H9 (cell line): ENCODE measurements at regions not wholly inside any gene's neighbourhood (a gene's known extent, or its start where the extent isn't known, plus 50 kb on each side); places are given as distances from the start of the nearest gene placed in this dataset.

Experiments
- DNase-seq: peaks from one replicate; pipeline ENCODE4 v3.0.0-alpha.2; 2017
- H2AFZ ChIP-seq: one replicate; pipeline ENCODE4 v1.6.1; 2013; ENCODE audit warnings: mild to moderate bottlenecking, low read length, control low read depth, moderate library complexity
- H2AK5ac ChIP-seq: 2 replicates; pipeline ENCODE4 v1.6.1; 2013; ENCODE audit warnings: low read length, control low read depth, mixed read lengths; ENCODE audit not compliant: insufficient read length
- H2BK120ac ChIP-seq: one replicate; pipeline ENCODE4 v1.6.1; 2013; ENCODE audit warnings: low read depth, mild to moderate bottlenecking, low read length, control low read depth, inconsistent platforms; ENCODE audit not compliant: poor library complexity, severe bottlenecking
- H2BK12ac ChIP-seq: 2 replicates; pipeline ENCODE4 v1.6.1; 2013; ENCODE audit warnings: low read length, control low read depth, mixed read lengths, low read depth; ENCODE audit not compliant: insufficient read length
- H2BK15ac ChIP-seq: 2 replicates; pipeline ENCODE4 v1.6.1; 2013; ENCODE audit warnings: low read depth, low read length, control low read depth
- H2BK20ac ChIP-seq: one replicate; pipeline ENCODE4 v1.6.1; 2013; ENCODE audit warnings: low read depth, mild to moderate bottlenecking, low read length, control low read depth, inconsistent platforms; ENCODE audit not compliant: poor library complexity, severe bottlenecking
- H2BK5ac ChIP-seq: 2 replicates; pipeline ENCODE4 v1.6.1; 2013; ENCODE audit warnings: low read length, control low read depth, mixed read lengths; ENCODE audit not compliant: insufficient read length
- H3K14ac ChIP-seq: 2 replicates; pipeline ENCODE4 v1.6.1; 2013; ENCODE audit warnings: low read length, control low read depth; ENCODE audit not compliant: insufficient read depth
- H3K18ac ChIP-seq: 2 replicates; pipeline ENCODE4 v1.6.1; 2013; ENCODE audit warnings: low read depth, mild to moderate bottlenecking, mixed read lengths, low read length, control low read depth; ENCODE audit not compliant: insufficient read length
- H3K23ac ChIP-seq: 2 replicates; pipeline ENCODE4 v1.6.1; 2013; ENCODE audit warnings: low read length, control low read depth, mixed read lengths, low read depth; ENCODE audit not compliant: insufficient read length
- H3K23me2 ChIP-seq: 2 replicates; pipeline ENCODE4 v1.6.1; 2013; ENCODE audit warnings: low read depth, mild to moderate bottlenecking, mixed read lengths, low read length, control low read depth; ENCODE audit not compliant: insufficient read length, poor library complexity, severe bottlenecking
- H3K27ac ChIP-seq: 2 replicates; pipeline ENCODE4 v1.5.1; 2013; ENCODE audit warnings: low read length, control low read depth, mixed read lengths, low read depth; ENCODE audit not compliant: insufficient read length
- H3K27me3 ChIP-seq: 2 replicates; pipeline ENCODE4 v1.6.1; 2013; ENCODE audit warnings: low read length, control low read depth, inconsistent platforms; ENCODE audit not compliant: insufficient read depth
- H3K4ac ChIP-seq: 2 replicates; pipeline ENCODE4 v1.6.1; 2013; ENCODE audit warnings: low read depth, mild to moderate bottlenecking, control low read depth, inconsistent platforms, low read length, moderate library complexity
- H3K4me1 ChIP-seq: 2 replicates; pipeline ENCODE4 v1.6.1; 2013; ENCODE audit warnings: low read length, control low read depth, inconsistent platforms; ENCODE audit not compliant: insufficient read depth
- H3K4me2 ChIP-seq: 2 replicates; pipeline ENCODE4 v1.6.1; 2013; ENCODE audit warnings: low read length, control low read depth, mixed read lengths; ENCODE audit not compliant: insufficient read length, insufficient read depth
- H3K56ac ChIP-seq: 2 replicates; pipeline ENCODE4 v1.6.1; 2013; ENCODE audit warnings: low read depth, mild to moderate bottlenecking, mixed read lengths, low read length, control low read depth; ENCODE audit not compliant: insufficient read length
- H3K79me1 ChIP-seq: 2 replicates; pipeline ENCODE4 v1.6.1; 2013; ENCODE audit warnings: low read depth, mild to moderate bottlenecking, moderate library complexity, low read length, control low read depth, inconsistent platforms; ENCODE audit not compliant: insufficient read depth, poor library complexity, severe bottlenecking
- H3K79me2 ChIP-seq: 2 replicates; pipeline ENCODE4 v1.6.1; 2013; ENCODE audit warnings: low read length, control low read depth, inconsistent platforms; ENCODE audit not compliant: insufficient read depth
- H3K9ac ChIP-seq: 2 replicates; pipeline ENCODE4 v1.6.1; 2013; ENCODE audit warnings: low read length, control low read depth, mixed read lengths; ENCODE audit not compliant: insufficient read length; ENCODE audit errors: extremely low read depth
- H3K9me3 ChIP-seq: one replicate; pipeline ENCODE4 v1.6.1; 2013; ENCODE audit warnings: low read depth, low read length, inconsistent platforms; ENCODE audit not compliant: control insufficient read depth
- H3T11ph ChIP-seq: one replicate; pipeline ENCODE4 v1.6.1; 2013; ENCODE audit warnings: mild to moderate bottlenecking, low read length, control low read depth, inconsistent platforms
- H4K20me1 ChIP-seq: one replicate; pipeline ENCODE4 v1.6.1; 2013; ENCODE audit not compliant: control insufficient read depth, insufficient read length, insufficient read depth
- H4K5ac ChIP-seq: 2 replicates; pipeline ENCODE4 v1.6.1; 2013; ENCODE audit warnings: low read depth, mild to moderate bottlenecking, mixed read lengths, low read length, control low read depth; ENCODE audit not compliant: insufficient read length
- H4K8ac ChIP-seq: replicated peaks from 2 replicates; pipeline ENCODE4 v1.6.1; 2013; ENCODE audit warnings: low read length, control low read depth, mixed read lengths, low read depth; ENCODE audit not compliant: insufficient read length
- H4K91ac ChIP-seq: 2 replicates; pipeline ENCODE4 v1.6.1; 2013; ENCODE audit warnings: low read depth, mild to moderate bottlenecking, moderate library complexity, mixed read lengths, low read length, control low read depth; ENCODE audit not compliant: insufficient read length
- H3K27ac Mint-ChIP-seq, 3 experiments: 2 replicates in 2 of 3; 3 replicates in 1 of 3; pipeline ENCODE4 v1.8.0; 2020 to 2021; ENCODE audit warnings: mixed read lengths in 3 of 3, mild to moderate bottlenecking in 1 of 3, moderate library complexity in 1 of 3
- H3K27me3 Mint-ChIP-seq: 2 replicates; pipeline ENCODE4 v1.8.0; 2021; ENCODE audit warnings: low read depth, mild to moderate bottlenecking, moderate library complexity, mixed read lengths
- H3K36me3 Mint-ChIP-seq, 3 experiments: 2 replicates in 2 of 3; 3 replicates in 1 of 3; pipeline ENCODE4 v1.8.0; 2020 to 2021; ENCODE audit warnings: low read depth in 3 of 3, mixed read lengths in 3 of 3; ENCODE audit not compliant: insufficient read depth in 1 of 3
- H3K4me1 Mint-ChIP-seq, 2 experiments: 2 replicates each; pipeline ENCODE4 v1.8.0; 2020; ENCODE audit warnings: mixed read lengths in 2 of 2
- H3K4me3 Mint-ChIP-seq, 2 experiments: 2 replicates in 1 of 2; 3 replicates in 1 of 2; pipeline ENCODE4 v1.8.0; 2020 to 2021; ENCODE audit warnings: mild to moderate bottlenecking in 2 of 2, mixed read lengths in 2 of 2, moderate library complexity in 1 of 2
- H3K9me3 Mint-ChIP-seq, 2 experiments: 2 replicates in 1 of 2; 3 replicates in 1 of 2; pipeline ENCODE4 v1.8.0; 2020; ENCODE audit warnings: mild to moderate bottlenecking in 2 of 2, mixed read lengths in 2 of 2, moderate library complexity in 1 of 2
- CTCF ChIP-seq: fragments of 200-600 bp; sonication (generic); conservative IDR thresholded peaks from 3 replicates; pipeline ENCODE4 v1.8.0; 2021; ENCODE audit warnings: antibody characterized with exemption, mild to moderate bottlenecking
- WGBS: extraction: QIAGEN DNeasy Blood & Tissue Kit; methylation state at CpG from one replicate; pipeline ENCODE4 v1.1.7; 2013; ENCODE audit warnings: missing lambda C conversion rate, low lambda C conversion rate, mixed read lengths; ENCODE audit not compliant: insufficient read length; ENCODE audit errors: extremely low coverage; 5-methylcytosine and 5-hydroxymethylcytosine counted together

GRCh38 chr3:655824-656223, 437.0 kb upstream of the CNTN6 start:
- Histone ChIP-seq H3K27me3 (no peaks in the 10 kb centered on the region), H3K4ac (no peak overlapping the region), H3K56ac (no peak overlapping the region), H2AK5ac (no peak overlapping the region), H3K14ac (no peak overlapping the region), H2AFZ (no peak overlapping the region), H3K27ac (no peak overlapping the region), H3K23ac (no peak overlapping the region), H4K5ac (no peak overlapping the region), H3K23me2 (no peaks in the 10 kb centered on the region), H3K79me2 (no peaks in the 10 kb centered on the region), H3T11ph (no peak overlapping the region), H3K9me3 (no peaks in the 10 kb centered on the region), H4K8ac (no peak overlapping the region), H3K4me1 (no peaks in the 10 kb centered on the region), H2BK5ac (no peak overlapping the region), H2BK120ac (no peak overlapping the region), H2BK15ac (no peak overlapping the region), H2BK20ac (no peak overlapping the region), H3K4me2 (no peak overlapping the region), H2BK12ac (no peak overlapping the region), H4K91ac (no peak overlapping the region), H3K79me1 (no peaks in the 10 kb centered on the region), H4K20me1 (no peaks in the 10 kb centered on the region), H3K18ac (no peak overlapping the region), H3K9ac (no peak overlapping the region)
- no peaks in the 10 kb centered on the region for H3K36me3 Mint-ChIP-seq
- WGBS = no CpG with 5 or more reads among the region's 1 CpG
- TF ChIP-seq CTCF = no peak
- no peak overlapping the region for H3K27ac Mint-ChIP-seq
- DNase-seq = no peak
- no peaks in the 10 kb centered on the region for H3K9me3 Mint-ChIP-seq
- H3K27me3 Mint-ChIP-seq = peaks cover 4% of the 10 kb centered on the region
- H3K4me1 Mint-ChIP-seq = no peaks in the 10 kb centered on the region
- H3K4me3 Mint-ChIP-seq = no peak overlapping the region
